ENCODE measurements at regions not wholly inside any gene's neighbourhood (a gene's known extent, or its start where the extent isn't known, plus 50 kb on each side); places are given as distances from the start of the nearest gene placed in this dataset.

GRCh38 chr6:43873806-43874714 is 104.0 kb downstream of the VEGFA start (continued):
- TF ChIP-seq E4F1 (IDR thresholded peaks at IDR 0.05; ENCODE audit: borderline replicate concordance, partially characterized antibody) (no peak), KDM1A (IDR thresholded peaks at IDR 0.05; ENCODE audit: borderline replicate concordance) (no peak), KAT2A (conservative IDR thresholded peaks at IDR 0.05; ENCODE audit: control insufficient read depth, low read depth, low read length) (no peak)

- BruUV-seq (replicated peaks): no TSS peak
- 50% methylated on average over 4 of the region's 4 CpGs for WGBS (ENCODE audit: insufficient coverage, insufficient replicate concordance, low lambda C conversion rate, missing lambda C conversion rate)
- TF ChIP-seq USF1 (IDR thresholded peaks at IDR 0.05; ENCODE audit: borderline replicate concordance, extremely low read length, insufficient read depth, low read depth, low read length) (no peak), SREBF1 (IDR thresholded peaks at IDR 0.05; ENCODE audit: low read length) (no peak), RFX5 (IDR thresholded peaks at IDR 0.05; ENCODE audit: low read depth, low read length) (no peak), NR2C1 (IDR thresholded peaks at IDR 0.05) (no peak), ZSCAN29 (IDR thresholded peaks at IDR 0.05) (no peak), YBX1 (IDR thresholded peaks at IDR 0.05) (no peak), POLR2A (IDR thresholded peaks at IDR 0.05; ENCODE audit: low read depth, low read length) (no peak), CREM (IDR thresholded peaks at IDR 0.05; ENCODE audit: low read depth) (no peak), ZBED1 (IDR thresholded peaks at IDR 0.05; ENCODE audit: borderline replicate concordance) (no peak), TCF7 (IDR thresholded peaks at IDR 0.05; ENCODE audit: borderline replicate concordance) (no peak), ZBTB33 (IDR thresholded peaks at IDR 0.05) (no peak)
- TF ChIP-seq, protein P1, sequence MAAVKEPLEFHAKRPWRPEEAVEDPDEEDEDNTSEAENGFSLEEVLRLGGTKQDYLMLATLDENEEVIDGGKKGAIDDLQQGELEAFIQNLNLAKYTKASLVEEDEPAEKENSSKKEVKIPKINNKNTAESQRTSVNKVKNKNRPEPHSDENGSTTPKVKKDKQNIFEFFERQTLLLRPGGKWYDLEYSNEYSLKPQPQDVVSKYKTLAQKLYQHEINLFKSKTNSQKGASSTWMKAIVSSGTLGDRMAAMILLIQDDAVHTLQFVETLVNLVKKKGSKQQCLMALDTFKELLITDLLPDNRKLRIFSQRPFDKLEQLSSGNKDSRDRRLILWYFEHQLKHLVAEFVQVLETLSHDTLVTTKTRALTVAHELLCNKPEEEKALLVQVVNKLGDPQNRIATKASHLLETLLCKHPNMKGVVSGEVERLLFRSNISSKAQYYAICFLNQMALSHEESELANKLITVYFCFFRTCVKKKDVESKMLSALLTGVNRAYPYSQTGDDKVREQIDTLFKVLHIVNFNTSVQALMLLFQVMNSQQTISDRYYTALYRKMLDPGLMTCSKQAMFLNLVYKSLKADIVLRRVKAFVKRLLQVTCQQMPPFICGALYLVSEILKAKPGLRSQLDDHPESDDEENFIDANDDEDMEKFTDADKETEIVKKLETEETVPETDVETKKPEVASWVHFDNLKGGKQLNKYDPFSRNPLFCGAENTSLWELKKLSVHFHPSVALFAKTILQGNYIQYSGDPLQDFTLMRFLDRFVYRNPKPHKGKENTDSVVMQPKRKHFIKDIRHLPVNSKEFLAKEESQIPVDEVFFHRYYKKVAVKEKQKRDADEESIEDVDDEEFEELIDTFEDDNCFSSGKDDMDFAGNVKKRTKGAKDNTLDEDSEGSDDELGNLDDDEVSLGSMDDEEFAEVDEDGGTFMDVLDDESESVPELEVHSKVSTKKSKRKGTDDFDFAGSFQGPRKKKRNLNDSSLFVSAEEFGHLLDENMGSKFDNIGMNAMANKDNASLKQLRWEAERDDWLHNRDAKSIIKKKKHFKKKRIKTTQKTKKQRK (IDR thresholded peaks at IDR 0.05; ENCODE audit: low read depth, low read length): no peak
Measured at GRCh38 chr6:43871933-43872332, 101.9 kb downstream of the VEGFA start.

More at GRCh38 chr6:43871933-43872332, 101.9 kb downstream of the VEGFA start:
- no peaks in the 10 kb centered on the region for H4K20me1 ChIP-seq (ENCODE audit: control insufficient read depth, insufficient read depth)
- no peak for DNase-seq (ENCODE audit: low read depth, low spot score)
- no peaks in the 10 kb centered on the region for H3K79me2 ChIP-seq (ENCODE audit: control insufficient read depth, insufficient read depth, low read length)
- no peak overlapping the region for H3K4me2 ChIP-seq (ENCODE audit: control insufficient read depth, insufficient read depth)
- no peaks in the 10 kb centered on the region for H3K9me3 ChIP-seq (replicated peaks; ENCODE audit: control insufficient read depth, insufficient read depth, low read length)
- H3K4me1 ChIP-seq (ENCODE audit: control insufficient read depth, insufficient read depth, low read length): no peaks in the 10 kb centered on the region
- FAIRE-seq: no peak
- in situ Hi-C loops (cut with MboI) (no loop called here), intact Hi-C loops (cut with micrococcal nuclease; ENCODE audit: unreplicated experiment) (no loop called here)
- no peak overlapping the region for H3K4me3 ChIP-seq
- peaks cover 0 to 3% of the 10 kb centered on the region in 2 experiments; a peak in 1 of 4 replicates for H3K27me3 ChIP-seq (replicated peaks in 1 of 2; ENCODE audit: control insufficient read depth in 2 of 2, insufficient read depth in 2 of 2, low read length in 1 of 2)
- H2AFZ ChIP-seq (ENCODE audit: control insufficient read depth, low read depth, low read length): no peak overlapping the region
- H3K36me3 ChIP-seq (ENCODE audit: control insufficient read depth in 2 of 2, insufficient read depth in 2 of 2, low read length in 1 of 2): no peaks in the 10 kb centered on the region
- ChIA-PET RAD21 (ENCODE audit: unreplicated experiment) (no interaction called here), POLR2A (interaction anchor here (0.5 kb wide), 1 partner anchor 345 kb away, joined by 5 read pairs; the partner anchor contains the start of gene MYMX), SMC1A (ENCODE audit: uncharacterized antibody, unreplicated experiment) (no interaction called here), CTCF (no interaction called here)
- no peak for ATAC-seq
- H3K27ac ChIP-seq (ENCODE audit: control insufficient read depth, insufficient read depth): no peak overlapping the region
- no peak overlapping the region for H3K9ac ChIP-seq (ENCODE audit: control insufficient read depth, insufficient read depth, low read length)
